IPS DF 6.9 (cell line): ENCODE measurements at regions not wholly inside any gene's neighbourhood (a gene's known extent, or its start where the extent isn't known, plus 50 kb on each side); places are given as distances from the start of the nearest gene placed in this dataset.

ENCODE experiments used
- DNase-seq: peaks from one replicate; pipeline ENCODE4 v3.0.0-alpha.2; 2013; ENCODE audit warnings: low read depth, low spot score
- H3K27ac ChIP-seq: one replicate; pipeline ENCODE4 v1.5.1; 2013; ENCODE audit warnings: low read length, control low read depth
- H3K27me3 ChIP-seq: 2 replicates; pipeline ENCODE4 v1.6.1; 2013; ENCODE audit warnings: mild to moderate bottlenecking, low read length; ENCODE audit not compliant: control insufficient read depth, insufficient read depth
- H3K36me3 ChIP-seq: 2 replicates; pipeline ENCODE4 v1.6.1; 2013; ENCODE audit warnings: low read length; ENCODE audit not compliant: control insufficient read depth, insufficient read depth
- H3K4me1 ChIP-seq: 2 replicates; pipeline ENCODE4 v1.6.1; 2013; ENCODE audit warnings: low read length; ENCODE audit not compliant: control insufficient read depth, insufficient read depth
- H3K4me3 ChIP-seq: 2 replicates; pipeline ENCODE4 v1.5.1; 2013; ENCODE audit warnings: mild to moderate bottlenecking, low read length
- H3K9me3 ChIP-seq: 2 replicates; pipeline ENCODE4 v1.6.1; 2013; ENCODE audit warnings: low read length, inconsistent platforms; ENCODE audit not compliant: control insufficient read depth, insufficient read depth
- WGBS: extraction: QIAGEN DNeasy Blood & Tissue Kit; methylation state at CpG from one replicate; pipeline ENCODE4 v1.1.7; 2013; ENCODE audit warnings: mixed read lengths, missing lambda C conversion rate; ENCODE audit not compliant: insufficient read length, insufficient coverage; 5-methylcytosine and 5-hydroxymethylcytosine counted together

- WGBS, result no CpG with 5 or more reads among the region's 6 CpGs
- H3K4me1 ChIP-seq, result no peaks in the 10 kb centered on the region
- H3K36me3 ChIP-seq, result no peaks in the 10 kb centered on the region
- no peaks in the 10 kb centered on the region for H3K27me3 ChIP-seq
- no peak for DNase-seq
- H3K27ac ChIP-seq, result no peak overlapping the region
- no peak overlapping the region for H3K4me3 ChIP-seq
- peaks cover 8% of the 10 kb centered on the region for H3K9me3 ChIP-seq
These were observed 1007.2 kb downstream of the TBC1D22A start for GRCh38 chr22:47769652-47770051.

- Histone ChIP-seq H3K4me3 (no peak overlapping the region), H3K27ac (no peak overlapping the region), H3K4me1 (no peaks in the 10 kb centered on the region), H3K27me3 (no peaks in the 10 kb centered on the region), H3K9me3 (peaks cover 13% of the 10 kb centered on the region), H3K36me3 (no peaks in the 10 kb centered on the region)
- DNase-seq, result no peak
- no CpG with 5 or more reads among the region's 4 CpGs for WGBS
These were observed 1005.6 kb downstream of the TBC1D22A start for GRCh38 chr22:47768027-47768426.

GRCh38 chr22:47767403-47767802 lies 1005.0 kb downstream of the TBC1D22A start:
- H3K27me3 ChIP-seq, result no peaks in the 10 kb centered on the region
- WGBS, result no CpG with 5 or more reads among the region's 5 CpGs

GRCh38 chr22:47765757-47766156 lies 1003.3 kb downstream of the TBC1D22A start:
- H3K4me3 ChIP-seq, result no peak overlapping the region
- peaks cover 25% of the 10 kb centered on the region for H3K9me3 ChIP-seq
- H3K27me3 ChIP-seq, result no peaks in the 10 kb centered on the region
- no peaks in the 10 kb centered on the region for H3K4me1 ChIP-seq
- no peak for DNase-seq
- H3K27ac ChIP-seq, result no peak overlapping the region
- no peaks in the 10 kb centered on the region for H3K36me3 ChIP-seq
- no CpG with 5 or more reads among the region's 6 CpGs for WGBS

More at GRCh38 chr22:47767403-47767802, 1005.0 kb downstream of the TBC1D22A start:
- H3K4me1 ChIP-seq, result no peaks in the 10 kb centered on the region
- no peaks in the 10 kb centered on the region for H3K36me3 ChIP-seq
- DNase-seq, result no peak
- no peak overlapping the region for H3K4me3 ChIP-seq
- no peak overlapping the region for H3K27ac ChIP-seq
- H3K9me3 ChIP-seq, result peaks cover 13% of the 10 kb centered on the region

GRCh38 chr22:47762141-47762540 lies 999.7 kb downstream of the TBC1D22A start:
- Histone ChIP-seq H3K27ac (no peak overlapping the region), H3K36me3 (no peaks in the 10 kb centered on the region), H3K4me3 (no peak overlapping the region), H3K9me3 (peaks cover 26% of the 10 kb centered on the region), H3K4me1 (no peaks in the 10 kb centered on the region), H3K27me3 (no peaks in the 10 kb centered on the region)
- no peak for DNase-seq
- no CpG with 5 or more reads among the region's 3 CpGs for whole genome bisulfite sequencing

GRCh38 chr22:47759909-47760308 lies 997.5 kb downstream of the TBC1D22A start:
- no peak overlapping the region for H3K4me3 ChIP-seq
- H3K4me1 ChIP-seq, result no peaks in the 10 kb centered on the region
- no peaks in the 10 kb centered on the region for H3K36me3 ChIP-seq
- WGBS, result no CpG with 5 or more reads among the region's 3 CpGs
- H3K27ac ChIP-seq, result no peak overlapping the region
- H3K9me3 ChIP-seq, result peaks cover 20% of the 10 kb centered on the region
- no peaks in the 10 kb centered on the region for H3K27me3 ChIP-seq
- DNase-seq, result no peak

- H3K4me3 ChIP-seq, result no peak overlapping the region
- H3K9me3 ChIP-seq, result peaks cover 15% of the 10 kb centered on the region
- no peaks in the 10 kb centered on the region for H3K36me3 ChIP-seq
- WGBS, result no CpG with 5 or more reads among the region's 3 CpGs
- no peak overlapping the region for H3K27ac ChIP-seq
- DNase-seq, result no peak
- H3K27me3 ChIP-seq, result no peaks in the 10 kb centered on the region
- no peaks in the 10 kb centered on the region for H3K4me1 ChIP-seq
These were observed 995.3 kb downstream of the TBC1D22A start for GRCh38 chr22:47757741-47758140.

- DNase-seq, result no peak
- H3K27ac ChIP-seq, result no peak overlapping the region
- H3K4me3 ChIP-seq, result no peak overlapping the region
- WGBS, result no CpG with 5 or more reads among the region's 3 CpGs
- no peaks in the 10 kb centered on the region for H3K27me3 ChIP-seq
- H3K36me3 ChIP-seq, result no peaks in the 10 kb centered on the region
- H3K9me3 ChIP-seq, result peaks cover 19% of the 10 kb centered on the region
- H3K4me1 ChIP-seq, result no peaks in the 10 kb centered on the region; the same call in 1 of the 2 replicates
These were observed 987.6 kb downstream of the TBC1D22A start for GRCh38 chr22:47750086-47750485.

GRCh38 chr22:47748957-47749356 lies 986.5 kb downstream of the TBC1D22A start:
- Histone ChIP-seq H3K36me3 (no peaks in the 10 kb centered on the region), H3K4me3 (no peak overlapping the region), H3K27me3 (no peaks in the 10 kb centered on the region), H3K27ac (no peak overlapping the region), H3K4me1 (no peaks in the 10 kb centered on the region; the same call in 1 of the 2 replicates), H3K9me3 (peaks cover 20% of the 10 kb centered on the region)
- WGBS, result 81% methylated on average over 3 of the region's 11 CpGs
- no peak for DNase-seq

- no CpG with 5 or more reads among the region's 6 CpGs for WGBS
- H3K9me3 ChIP-seq, result peaks cover 20% of the 10 kb centered on the region
- no peaks in the 10 kb centered on the region for H3K36me3 ChIP-seq
- H3K27me3 ChIP-seq, result no peaks in the 10 kb centered on the region
- H3K4me3 ChIP-seq, result no peak overlapping the region
- H3K27ac ChIP-seq, result no peak overlapping the region
- no peak for DNase-seq
- no peaks in the 10 kb centered on the region; the same call in 1 of the 2 replicates for H3K4me1 ChIP-seq
These were observed 985.8 kb downstream of the TBC1D22A start for GRCh38 chr22:47748271-47748670.

GRCh38 chr22:47740109-47740805 lies 977.8 kb downstream of the TBC1D22A start:
- H3K4me3 ChIP-seq, result no peak overlapping the region
- no peaks in the 10 kb centered on the region for H3K27me3 ChIP-seq
- H3K36me3 ChIP-seq, result no peaks in the 10 kb centered on the region; the same call in 1 of the 2 replicates
- H3K9me3 ChIP-seq, result peaks cover 39% of the 10 kb centered on the region
- H3K4me1 ChIP-seq, result no peaks in the 10 kb centered on the region
- no peak overlapping the region for H3K27ac ChIP-seq
- WGBS, result no CpG with 5 or more reads among the region's 10 CpGs
- no peak for DNase-seq
